OCI-LY7 (cell line): ENCODE measurements at regions not wholly inside any gene's neighbourhood (a gene's known extent, or its start where the extent isn't known, plus 50 kb on each side); places are given as distances from the start of the nearest gene placed in this dataset.
A peak's percentile ranks its signal among the peaks of the same experiment; 100 is the strongest.

ENCODE experiments used
- CTCF ChIP-seq: fragments of 200-600 bp; sonication (generic); conservative IDR thresholded peaks from 2 replicates; pipeline ENCODE4 v1.5.1; 2014; ENCODE audit warnings: mild to moderate bottlenecking, antibody characterized with exemption, low read length, moderate library complexity, mixed read lengths
- EZH2phosphoT487 ChIP-seq: fragments of 200-600 bp; sonication (generic); IDR thresholded peaks from 2 replicates; pipeline ENCODE4 v1.6.1; 2018; ENCODE audit warnings: low read depth, borderline replicate concordance, mild to moderate bottlenecking, mixed run types, antibody characterized with exemption, low read length, moderate library complexity, mixed read lengths

- no peak for TF ChIP-seq EZH2phosphoT487
- TF ChIP-seq CTCF, result 0 out of 2 replicates have a peak, but pooled peaks have one; percentile 13
Observed at GRCh38 chr17:72512649-72513556, 392.1 kb downstream of the SOX9 start.
